Muscle of leg (tissue), 3 donors: ENCODE measurements at regions not wholly inside any gene's neighbourhood (a gene's known extent, or its start where the extent isn't known, plus 50 kb on each side); places are given as distances from the start of the nearest gene placed in this dataset.
"Not testable (repeated sequence)": the region's sequence is repeated elsewhere in the genome, so short reads cannot be mapped to it uniquely, and the experiment has no call there.

Source experiments
- DNase-seq: peaks from one replicate; pipeline ENCODE4 v3.0.0; 2013
- H3K27ac ChIP-seq: one replicate; pipeline ENCODE4 v1.5.1; 2013; ENCODE audit warnings: mild to moderate bottlenecking, low read length, control low read depth
- H3K27me3 ChIP-seq: one replicate; pipeline ENCODE4 v1.6.1; 2013; ENCODE audit warnings: low read length; ENCODE audit not compliant: control insufficient read depth, insufficient read depth
- H3K36me3 ChIP-seq: one replicate; pipeline ENCODE4 v1.6.1; 2013; ENCODE audit warnings: low read length; ENCODE audit not compliant: control insufficient read depth, insufficient read depth
- H3K4me1 ChIP-seq: one replicate; pipeline ENCODE4 v1.6.1; 2013; ENCODE audit warnings: low read length; ENCODE audit not compliant: control insufficient read depth, insufficient read depth
- H3K4me3 ChIP-seq: one replicate; pipeline ENCODE4 v1.5.1; 2013; ENCODE audit warnings: low read length, control low read depth
- H3K9me3 ChIP-seq: replicated peaks from 2 replicates; pipeline ENCODE4 v1.6.1; 2013; ENCODE audit warnings: low read depth, low read length; ENCODE audit not compliant: control insufficient read depth
- WGBS: methylation state at CpG from one replicate; pipeline ENCODE4 v1.1.5; 2013; ENCODE audit warnings: missing lambda C conversion rate; ENCODE audit not compliant: insufficient coverage; 5-methylcytosine and 5-hydroxymethylcytosine counted together

DNA sequence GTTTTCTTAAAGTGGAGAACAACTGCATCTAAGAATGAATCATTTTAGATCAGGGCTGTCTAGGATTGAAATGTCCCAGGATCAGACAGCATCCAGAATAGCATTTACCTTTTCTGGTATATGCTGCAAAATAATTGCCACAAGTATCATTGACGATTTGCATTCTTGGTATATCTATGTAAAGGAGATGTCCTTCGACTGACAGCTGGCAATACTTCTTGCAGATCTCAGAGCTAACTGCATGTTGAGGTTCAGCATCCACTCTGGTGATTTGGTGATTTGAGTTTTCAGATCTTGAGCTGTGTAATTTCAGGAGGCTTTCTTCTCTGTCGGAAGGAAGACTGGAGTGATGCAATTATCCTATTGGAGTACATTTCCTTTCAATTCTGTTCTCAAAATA is 78.1 kb upstream of the CPHXL start:
- no peaks in the 10 kb centered on the region for H3K27me3 ChIP-seq
- no peak for DNase-seq
- no peaks in the 10 kb centered on the region for H3K36me3 ChIP-seq
- no CpG with 5 or more reads among the region's 3 CpGs for WGBS
- no peak overlapping the region for H3K4me3 ChIP-seq
- no peaks in the 10 kb centered on the region for H3K9me3 ChIP-seq
- H3K27ac ChIP-seq: no peak overlapping the region
- H3K4me1 ChIP-seq: no peaks in the 10 kb centered on the region

DNA sequence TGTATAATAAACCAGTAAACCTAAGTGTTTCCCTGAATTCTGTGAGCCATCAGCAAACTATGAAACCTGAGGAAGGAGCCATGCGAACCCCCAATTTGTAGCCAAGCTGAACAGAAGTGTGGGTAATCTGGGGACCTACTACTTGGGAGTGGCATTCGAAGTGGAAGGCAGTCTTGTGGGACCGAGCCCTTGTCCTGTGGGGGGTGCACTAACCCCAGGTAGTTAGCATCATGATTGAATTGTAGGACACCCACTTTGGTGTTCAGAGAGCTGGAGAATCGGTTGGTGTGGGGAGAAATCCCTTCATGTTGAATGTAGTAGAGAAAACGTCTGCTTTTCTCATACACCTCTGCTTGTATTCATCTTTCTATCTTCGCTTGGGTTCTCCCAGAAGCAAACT is 79.7 kb upstream of the CPHXL start:
- H3K36me3 ChIP-seq: no peaks in the 10 kb centered on the region
- H3K27ac ChIP-seq: no peak overlapping the region
- 78% methylated on average over 3 of the region's 6 CpGs for WGBS
- no peaks in the 10 kb centered on the region for H3K9me3 ChIP-seq
- H3K4me3 ChIP-seq: no peak overlapping the region
- no peak for DNase-seq
- no peaks in the 10 kb centered on the region for H3K27me3 ChIP-seq
- no peaks in the 10 kb centered on the region for H3K4me1 ChIP-seq

DNA sequence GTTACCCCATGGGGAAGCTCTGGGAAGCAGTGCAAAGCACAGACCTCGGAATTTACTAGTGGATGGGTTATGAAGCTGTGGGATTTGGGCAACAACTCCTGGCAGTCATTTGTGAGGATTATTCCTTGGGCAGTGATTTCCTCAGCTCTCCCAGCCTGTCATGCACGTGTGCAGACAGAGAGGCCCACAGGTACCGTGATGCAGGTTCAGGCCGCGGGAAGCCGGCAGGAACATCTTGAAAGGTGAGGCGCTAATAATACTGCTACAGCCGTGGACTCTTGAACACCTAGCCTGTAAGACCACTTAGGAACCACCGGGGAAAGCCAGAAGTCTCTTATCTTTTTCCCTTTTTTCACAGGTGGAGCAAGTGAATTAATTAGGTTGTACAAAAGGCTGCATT is 80.2 kb upstream of the CPHXL start:
- Histone ChIP-seq H3K27ac (no peak overlapping the region), H3K4me1 (no peaks in the 10 kb centered on the region), H3K36me3 (no peaks in the 10 kb centered on the region), H3K9me3 (no peaks in the 10 kb centered on the region), H3K4me3 (no peak overlapping the region), H3K27me3 (no peaks in the 10 kb centered on the region)
- 57% methylated on average over 7 of the region's 9 CpGs for WGBS
- DNase-seq: no peak

DNA sequence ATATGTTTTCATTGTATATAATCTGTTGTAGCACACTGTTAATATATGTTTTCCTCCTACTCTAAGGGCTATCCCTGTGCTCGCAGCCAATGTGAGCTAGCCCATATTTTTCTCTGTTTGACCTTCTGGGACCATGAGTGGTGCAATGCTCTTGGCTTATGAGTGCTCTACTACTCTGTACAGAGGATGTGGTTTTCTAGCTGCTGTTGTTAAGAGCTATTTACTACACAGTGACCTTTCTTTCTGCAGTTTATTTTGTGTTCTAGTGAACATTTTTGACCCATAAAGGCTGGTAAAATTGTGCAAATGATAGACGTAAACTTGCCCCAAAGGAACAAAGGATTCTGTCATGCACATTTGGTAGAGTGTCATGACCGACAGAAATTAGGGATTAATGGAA is 84.1 kb upstream of the CPHXL start:
- Histone ChIP-seq H3K4me1 (no peaks in the 10 kb centered on the region), H3K9me3 (no peaks in the 10 kb centered on the region), H3K4me3 (no peak overlapping the region), H3K27me3 (no peaks in the 10 kb centered on the region), H3K36me3 (no peaks in the 10 kb centered on the region), H3K27ac (no peak overlapping the region)
- 63% methylated on average over 2 of the region's 3 CpGs for WGBS
- peak; percentile 33 for DNase-seq

DNA sequence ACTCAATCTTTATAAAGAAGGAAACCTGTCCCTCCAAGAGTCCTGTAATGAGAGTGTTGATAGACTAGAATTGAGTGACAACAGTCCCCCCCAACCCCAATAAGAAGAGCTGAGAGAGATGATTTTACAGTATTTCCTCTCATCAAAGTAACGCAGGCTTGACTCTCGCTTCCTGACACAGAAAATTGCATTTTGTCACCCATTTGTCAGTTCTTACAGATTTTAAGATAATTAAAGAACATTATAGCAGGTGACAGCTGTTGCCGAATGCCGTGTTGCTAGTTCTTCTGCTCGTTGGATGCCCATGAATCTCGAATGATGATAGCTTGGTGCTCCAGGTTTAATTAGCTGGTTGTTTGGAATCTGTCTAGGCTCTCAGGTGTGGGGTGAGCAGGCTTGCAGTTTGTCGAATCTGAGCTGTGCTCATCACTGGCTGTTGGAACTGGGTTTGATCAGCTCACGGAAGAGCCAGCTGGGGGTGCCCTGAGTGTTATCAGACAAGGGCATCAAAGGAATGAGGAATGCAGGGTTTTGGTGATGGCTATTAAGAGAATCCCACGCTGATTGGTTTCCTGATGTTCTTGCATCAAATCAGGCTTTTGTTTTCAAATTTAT is 84.8 kb upstream of the CPHXL start:
- no peaks in the 10 kb centered on the region for H3K9me3 ChIP-seq
- H3K27ac ChIP-seq: no peak overlapping the region
- no peak for DNase-seq
- H3K4me1 ChIP-seq: no peaks in the 10 kb centered on the region
- 68% methylated on average over 5 of the region's 9 CpGs for WGBS
- H3K4me3 ChIP-seq: no peak overlapping the region
- H3K27me3 ChIP-seq: no peaks in the 10 kb centered on the region
- no peaks in the 10 kb centered on the region for H3K36me3 ChIP-seq

DNA sequence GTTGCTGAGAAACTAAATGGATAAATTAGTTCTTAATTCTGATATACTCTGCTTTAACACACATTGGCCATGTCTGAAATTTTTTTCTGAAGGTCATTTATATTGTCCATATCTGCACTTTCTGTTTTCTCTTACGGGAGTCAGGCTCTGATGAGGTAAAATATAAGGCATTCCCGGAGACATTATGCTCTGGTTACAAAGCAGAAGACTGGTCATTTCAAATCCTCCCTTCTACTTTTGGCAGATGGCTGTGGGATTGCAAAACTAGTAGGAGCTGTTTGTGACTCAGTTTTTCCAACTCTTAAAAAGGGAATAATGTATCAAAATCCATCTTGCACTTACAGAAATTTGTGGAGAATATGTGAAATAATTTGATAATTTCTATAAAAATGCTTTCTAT is 92.2 kb upstream of the CPHXL start:
- Histone ChIP-seq H3K27ac (no peak overlapping the region), H3K9me3 (no peaks in the 10 kb centered on the region), H3K36me3 (no peaks in the 10 kb centered on the region), H3K4me1 (no peaks in the 10 kb centered on the region), H3K27me3 (no peaks in the 10 kb centered on the region), H3K4me3 (no peak overlapping the region)
- peak; percentile 49 for DNase-seq
- WGBS: no CpG with 5 or more reads among the region's 2 CpGs

DNA sequence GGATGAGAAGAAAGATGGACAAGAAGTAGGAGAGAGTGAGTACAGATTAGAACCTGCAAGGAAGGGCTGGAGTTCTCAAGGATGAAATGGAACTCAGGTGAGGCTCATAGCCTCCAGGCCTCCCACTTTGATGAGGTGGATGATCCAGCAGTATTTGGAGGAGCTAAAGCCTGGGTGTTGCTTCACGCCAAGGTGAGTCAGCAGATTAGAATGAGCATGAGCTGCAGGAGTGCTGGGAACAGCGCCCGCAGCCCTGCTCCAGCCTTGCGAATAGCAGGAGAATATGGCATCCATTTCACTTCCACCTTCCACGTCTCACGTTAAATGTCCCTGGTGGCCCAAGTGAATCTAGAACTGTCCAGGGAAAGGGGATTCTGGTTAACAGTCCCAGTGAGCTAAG is 94.4 kb upstream of the CPHXL start:
- Histone ChIP-seq H3K9me3 (no peaks in the 10 kb centered on the region), H3K4me1 (no peaks in the 10 kb centered on the region), H3K36me3 (no peaks in the 10 kb centered on the region), H3K4me3 (no peak overlapping the region), H3K27me3 (no peaks in the 10 kb centered on the region), H3K27ac (no peak overlapping the region)
- 100% methylated on average over 1 of the region's 6 CpGs for WGBS
- DNase-seq: no peak

DNA sequence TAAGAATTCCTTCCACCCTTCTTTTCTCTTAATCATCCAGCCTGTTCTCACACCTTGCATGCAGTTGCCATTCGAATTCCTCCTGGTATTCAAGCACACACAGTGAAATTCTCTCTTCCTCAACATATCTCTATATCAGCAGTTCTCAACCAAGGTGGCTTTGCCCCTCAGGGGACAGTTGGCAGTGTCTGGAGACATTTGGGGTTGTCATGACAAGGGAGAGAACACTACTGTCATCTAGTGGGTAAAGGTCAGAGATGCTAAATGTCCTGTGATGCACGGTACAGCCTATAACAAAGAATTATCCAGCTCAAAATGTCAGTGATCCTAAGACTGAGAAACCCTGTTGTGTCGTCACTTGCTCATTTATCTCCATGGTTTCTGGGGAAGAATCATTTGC is 94.8 kb upstream of the CPHXL start:
- no peak for DNase-seq
- H3K4me3 ChIP-seq: no peak overlapping the region
- H3K4me1 ChIP-seq: no peaks in the 10 kb centered on the region
- no peak overlapping the region for H3K27ac ChIP-seq
- WGBS: 85% methylated on average over 2 of the region's 3 CpGs
- no peaks in the 10 kb centered on the region for H3K9me3 ChIP-seq
- no peaks in the 10 kb centered on the region for H3K27me3 ChIP-seq
- H3K36me3 ChIP-seq: no peaks in the 10 kb centered on the region

DNA sequence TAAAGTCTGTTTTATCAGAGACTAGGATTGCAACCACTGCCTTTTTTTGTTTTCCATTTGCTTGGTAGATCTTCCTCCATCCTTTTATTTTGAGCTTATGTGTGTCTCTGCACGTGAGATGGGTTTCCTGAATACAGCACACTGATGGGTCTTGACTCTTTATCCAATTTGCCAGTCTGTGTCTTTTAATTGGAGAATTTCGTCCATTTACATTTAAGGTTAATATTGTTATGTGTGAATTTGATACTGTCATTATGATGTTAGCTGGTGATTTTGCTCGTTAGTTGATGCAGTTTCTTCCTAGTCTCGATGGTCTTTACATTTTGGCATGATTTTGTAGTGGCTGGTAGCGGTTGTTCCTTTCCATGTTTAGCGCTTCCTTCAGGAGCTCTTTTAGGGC is 99.5 kb upstream of the CPHXL start:
- H3K27me3 ChIP-seq, H3K36me3 ChIP-seq, H3K27ac ChIP-seq, DNase-seq, H3K4me1 ChIP-seq, H3K9me3 ChIP-seq, H3K4me3 ChIP-seq: not testable (repeated sequence)
- WGBS: no CpG with 5 or more reads among the region's 6 CpGs

DNA sequence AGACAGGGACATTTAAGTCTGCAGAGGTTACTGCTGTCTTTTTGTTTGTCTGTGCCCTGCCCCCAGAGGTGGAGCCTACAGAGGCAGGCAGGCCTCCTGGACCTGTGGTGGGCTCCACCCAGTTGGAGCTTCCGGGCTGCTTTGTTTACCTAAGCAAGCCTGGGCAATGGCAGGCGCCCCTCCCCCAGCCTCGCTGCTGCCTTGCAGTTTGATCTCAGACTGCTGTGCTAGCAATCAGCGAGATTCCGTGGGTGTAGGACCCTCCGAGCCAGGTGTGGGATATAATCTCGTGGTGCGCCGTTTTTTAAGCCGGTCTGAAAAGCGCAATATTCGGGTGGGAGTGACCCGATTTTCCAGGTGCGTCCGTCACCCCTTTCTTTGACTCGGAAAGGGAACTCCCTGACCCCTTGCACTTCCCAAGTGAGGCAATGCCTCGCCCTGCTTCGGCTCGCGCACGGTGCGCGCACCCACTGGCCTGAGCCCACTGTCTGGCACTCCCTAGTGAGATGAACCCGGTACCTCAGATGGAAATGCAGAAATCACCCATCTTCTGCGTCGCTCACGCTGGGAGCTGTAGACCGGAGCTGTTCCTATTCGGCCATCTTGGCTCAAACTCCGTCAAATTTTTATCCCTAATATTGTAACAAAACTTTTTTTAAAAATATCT is 101.2 kb upstream of the CPHXL start:
- H3K4me1 ChIP-seq, DNase-seq, H3K27ac ChIP-seq, H3K27me3 ChIP-seq, H3K36me3 ChIP-seq, H3K4me3 ChIP-seq, H3K9me3 ChIP-seq: not testable (repeated sequence)
- WGBS: 85% methylated on average over 4 of the region's 30 CpGs

DNA sequence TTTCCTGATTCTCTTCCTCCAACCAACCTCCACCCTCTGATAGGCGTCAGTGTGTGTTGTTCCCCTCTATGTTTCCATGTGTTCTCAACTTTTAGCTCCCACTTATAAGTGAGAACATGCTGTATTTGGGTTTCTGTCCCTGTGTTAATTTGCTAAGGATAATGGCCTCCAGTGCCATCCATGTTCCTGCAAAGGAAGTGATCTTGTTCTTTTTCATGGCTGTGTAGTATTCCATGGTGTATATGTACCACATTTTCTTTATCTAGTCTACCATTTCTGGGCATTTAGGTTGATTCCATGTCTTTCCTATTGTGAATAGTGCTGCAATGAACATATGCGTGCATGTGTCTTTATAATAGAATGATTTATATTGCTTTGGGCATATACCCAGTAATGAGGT is 107.1 kb upstream of the CPHXL start:
- not testable (repeated sequence) for H3K27ac ChIP-seq, H3K27me3 ChIP-seq, DNase-seq, H3K4me3 ChIP-seq, H3K9me3 ChIP-seq, H3K36me3 ChIP-seq, H3K4me1 ChIP-seq
- no CpG with 5 or more reads among the region's 2 CpGs for WGBS
